Fibroblast of villous mesenchyme (primary cell): ENCODE measurements at regions not wholly inside any gene's neighbourhood (a gene's known extent, or its start where the extent isn't known, plus 50 kb on each side); places are given as distances from the start of the nearest gene placed in this dataset.

Source experiments
- DNase-seq: peaks from one replicate; pipeline ENCODE4 v3.0.0-alpha.2; 2010; ENCODE audit warnings: low read depth
- H3K4me3 ChIP-seq: 2 replicates; pipeline ENCODE4 v1.5.1; 2011; ENCODE audit warnings: low read depth, mild to moderate bottlenecking, low read length
- TF ChIP-seq, protein P1 (sequence below): IDR thresholded peaks from 2 replicates; pipeline ENCODE4 v1.5.1; 2012; ENCODE audit warnings: low read depth, mild to moderate bottlenecking, low read length; ENCODE audit not compliant: insufficient read depth

DNA sequence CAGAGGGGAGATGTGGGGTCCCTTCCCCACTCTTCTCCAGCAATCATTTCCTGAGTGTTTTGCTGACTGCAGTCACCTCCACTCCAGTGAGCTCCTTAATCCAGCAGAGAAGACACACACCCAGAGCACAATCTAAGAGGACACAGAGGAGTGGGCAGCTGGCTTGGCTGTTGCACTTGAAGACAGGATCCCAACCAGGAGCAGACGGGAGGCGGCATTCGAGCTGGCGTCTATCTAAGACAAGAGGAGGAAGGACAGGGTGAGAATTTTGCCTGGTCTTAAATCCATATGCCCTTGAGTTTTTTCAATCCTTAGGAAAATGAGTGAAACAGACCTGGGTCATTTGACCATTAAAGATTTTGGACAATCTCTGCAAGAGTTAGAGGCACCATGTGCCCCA lies 56.1 kb upstream of the SIM2 start:
- TF ChIP-seq, protein P1, sequence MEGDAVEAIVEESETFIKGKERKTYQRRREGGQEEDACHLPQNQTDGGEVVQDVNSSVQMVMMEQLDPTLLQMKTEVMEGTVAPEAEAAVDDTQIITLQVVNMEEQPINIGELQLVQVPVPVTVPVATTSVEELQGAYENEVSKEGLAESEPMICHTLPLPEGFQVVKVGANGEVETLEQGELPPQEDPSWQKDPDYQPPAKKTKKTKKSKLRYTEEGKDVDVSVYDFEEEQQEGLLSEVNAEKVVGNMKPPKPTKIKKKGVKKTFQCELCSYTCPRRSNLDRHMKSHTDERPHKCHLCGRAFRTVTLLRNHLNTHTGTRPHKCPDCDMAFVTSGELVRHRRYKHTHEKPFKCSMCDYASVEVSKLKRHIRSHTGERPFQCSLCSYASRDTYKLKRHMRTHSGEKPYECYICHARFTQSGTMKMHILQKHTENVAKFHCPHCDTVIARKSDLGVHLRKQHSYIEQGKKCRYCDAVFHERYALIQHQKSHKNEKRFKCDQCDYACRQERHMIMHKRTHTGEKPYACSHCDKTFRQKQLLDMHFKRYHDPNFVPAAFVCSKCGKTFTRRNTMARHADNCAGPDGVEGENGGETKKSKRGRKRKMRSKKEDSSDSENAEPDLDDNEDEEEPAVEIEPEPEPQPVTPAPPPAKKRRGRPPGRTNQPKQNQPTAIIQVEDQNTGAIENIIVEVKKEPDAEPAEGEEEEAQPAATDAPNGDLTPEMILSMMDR: no peak
- no peak for DNase-seq
- no peak overlapping the region for H3K4me3 ChIP-seq

DNA sequence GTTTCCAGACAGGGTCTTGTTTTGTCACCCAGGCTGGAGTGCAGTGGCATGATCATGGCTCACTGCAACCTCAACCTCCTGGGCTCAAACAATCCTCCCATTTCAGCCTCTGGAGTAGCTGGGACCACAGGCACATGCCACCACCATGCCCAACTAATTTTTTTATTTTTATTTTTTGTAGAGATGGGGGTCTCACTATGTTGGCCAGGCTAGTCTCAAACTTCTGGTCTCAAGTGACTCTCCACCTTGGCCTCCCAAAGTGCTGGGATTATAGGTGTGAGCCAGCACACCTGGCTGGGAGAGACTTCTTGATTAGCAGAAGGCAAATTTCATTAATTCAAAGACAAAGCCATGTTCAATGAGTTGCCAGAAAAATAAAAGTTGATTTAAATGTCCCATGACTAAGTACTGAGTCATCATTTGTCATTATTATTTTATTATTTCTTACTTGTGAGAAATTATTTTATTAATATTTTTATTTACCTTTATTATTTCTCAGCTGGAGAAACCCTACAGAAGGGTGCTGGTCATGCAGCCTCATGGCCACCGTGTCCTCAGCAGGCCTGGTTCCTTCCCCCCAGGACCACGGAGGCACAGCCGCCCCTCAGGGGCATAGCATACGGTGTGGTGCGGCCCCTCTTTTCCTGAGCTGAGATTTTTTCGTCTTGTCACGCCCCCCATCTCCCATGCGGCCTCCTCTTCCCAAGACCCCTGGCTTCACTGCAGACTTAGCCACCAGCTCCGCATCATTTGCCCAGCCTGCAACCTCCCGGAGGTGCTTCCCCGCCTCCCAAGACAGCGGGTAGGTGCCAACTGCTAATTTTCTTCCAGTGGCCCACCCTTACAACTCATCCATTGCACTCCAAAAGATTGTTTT lies 55.3 kb upstream of the SIM2 start:
- TF ChIP-seq, protein P1: no peak
- no peak for DNase-seq
- no peak overlapping the region for H3K4me3 ChIP-seq

DNA sequence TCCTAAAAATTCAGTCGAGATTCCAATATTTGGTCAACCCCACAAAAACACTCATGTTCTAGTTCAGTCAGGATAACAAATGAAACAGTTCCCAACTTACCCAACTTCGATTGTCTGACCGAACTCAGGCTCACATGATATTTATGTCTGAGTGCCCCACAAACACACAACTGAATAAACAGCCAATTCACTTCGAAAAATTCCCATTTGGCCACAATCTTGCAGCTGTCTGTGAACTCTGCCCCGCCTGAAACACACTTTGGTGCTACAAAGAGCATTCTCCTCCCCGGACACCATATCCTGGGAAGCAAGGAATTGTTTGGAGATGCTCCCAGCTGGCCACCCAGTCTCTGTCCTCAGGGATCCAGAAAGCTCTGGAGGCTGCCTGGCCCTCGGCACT lies 52.9 kb upstream of the SIM2 start:
- TF ChIP-seq, protein P1: no peak
- no peak overlapping the region for H3K4me3 ChIP-seq
- no peak for DNase-seq

DNA sequence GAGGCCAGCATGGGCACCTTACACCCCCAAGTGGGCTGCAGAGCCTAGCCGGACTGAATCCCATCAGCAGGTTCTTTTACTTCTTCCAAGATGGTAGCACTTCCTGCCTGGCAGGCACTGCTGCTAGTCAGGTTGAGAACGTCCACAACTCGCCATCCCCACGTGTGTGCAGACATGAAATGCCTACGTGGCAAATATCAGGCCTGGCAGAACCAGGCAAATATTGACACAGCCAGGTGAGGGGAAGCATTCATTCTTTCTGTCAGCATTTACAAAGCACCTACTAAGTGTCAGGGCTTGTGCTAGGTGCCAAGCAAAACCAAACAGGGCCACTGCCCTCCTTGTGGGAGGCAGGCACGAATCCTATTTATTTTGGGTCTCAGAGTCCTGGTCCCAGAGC lies 52.3 kb upstream of the SIM2 start:
- no peak for DNase-seq
- no peak overlapping the region for H3K4me3 ChIP-seq
- TF ChIP-seq, protein P1: no peak

DNA sequence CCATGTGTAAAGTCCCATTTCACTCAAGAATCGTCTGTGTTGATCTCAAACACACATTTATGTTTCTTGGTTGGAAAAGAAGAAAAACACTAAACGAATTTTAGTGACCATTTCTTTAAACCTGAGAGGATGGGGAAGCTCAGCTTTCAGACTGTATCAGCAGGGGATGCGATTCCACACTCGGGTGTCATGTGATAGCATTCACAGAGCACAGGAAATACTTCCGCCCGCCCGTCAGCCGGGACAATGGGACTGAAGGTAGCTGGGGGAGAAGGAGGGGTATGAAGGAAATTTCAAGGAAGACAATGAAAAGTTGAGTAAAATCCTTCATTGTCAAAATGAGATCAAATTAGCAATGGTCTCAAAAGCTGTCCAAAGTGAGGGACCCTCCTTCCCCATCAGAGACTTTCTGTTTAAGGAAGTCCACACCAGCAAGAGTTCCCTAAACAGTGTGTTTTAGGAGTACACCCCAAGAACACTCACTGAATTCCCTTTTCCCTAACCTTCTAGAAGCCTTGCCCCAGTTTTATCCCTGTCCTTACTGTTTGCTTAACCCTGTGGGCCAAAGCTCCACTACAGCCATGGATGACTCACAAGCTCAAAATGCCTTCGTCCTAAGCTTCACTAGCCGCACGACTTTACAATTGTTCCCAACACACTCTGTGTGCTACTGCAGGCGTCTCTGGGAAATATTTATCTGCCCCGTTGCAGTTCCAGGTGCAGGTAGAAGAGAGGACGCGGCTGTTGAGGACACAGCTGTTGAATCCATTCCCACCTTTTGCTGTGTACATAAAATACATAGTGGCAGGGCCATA lies 51.4 kb upstream of the SIM2 start:
- H3K4me3 ChIP-seq: no peak overlapping the region
- DNase-seq: peak; percentile 59
- TF ChIP-seq, protein P1: no peak
